CD4-positive, alpha-beta T cell treated with Interleukin-4 for 1 hour (primary cell): ENCODE measurements at regions not wholly inside any gene's neighbourhood (a gene's known extent, or its start where the extent isn't known, plus 50 kb on each side); places are given as distances from the start of the nearest gene placed in this dataset.

Experiments used
- DNase-seq, 2 donors: peaks; one replicate each; pipeline ENCODE4 v3.0.0-alpha.2; 2020 to 2022

GRCh38 chr16:17529982-17530760, 59.4 kb upstream of the XYLT1 start:
- peak; percentile 12 to 57 for DNase-seq

- no peak for DNase-seq
Measured at GRCh38 chr16:17526956-17527937, 56.5 kb upstream of the XYLT1 start.

GRCh38 chr16:17524656-17525055, 53.9 kb upstream of the XYLT1 start:
- DNase-seq: no peak

- DNase-seq: no peak
Measured at GRCh38 chr16:17520561-17520960, 49.8 kb upstream of the XYLT1 start.
